ENCODE measurements at regions not wholly inside any gene's neighbourhood (a gene's known extent, or its start where the extent isn't known, plus 50 kb on each side); places are given as distances from the start of the nearest gene placed in this dataset.

DNA sequence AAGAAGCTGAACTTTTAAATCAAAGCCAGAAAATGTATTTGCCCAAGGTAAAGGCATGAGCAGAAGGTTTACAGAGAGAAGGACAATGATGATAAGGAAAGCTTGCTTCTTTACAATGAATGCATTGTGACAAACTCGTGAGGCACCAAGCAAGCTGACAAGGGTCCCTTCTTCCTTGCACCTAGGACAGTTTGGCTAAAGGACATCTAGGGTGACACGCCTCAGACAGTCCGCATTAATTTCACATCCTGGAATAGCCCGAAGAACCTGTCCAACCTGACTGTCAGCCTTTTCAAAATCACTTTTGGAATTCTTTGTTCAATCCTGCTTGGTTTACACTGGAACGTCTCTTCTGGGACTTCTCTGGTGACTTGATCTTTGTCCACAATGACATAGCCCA lies 146.4 kb upstream of the MAP3K1 start:
- TF ChIP-seq, protein P1, sequence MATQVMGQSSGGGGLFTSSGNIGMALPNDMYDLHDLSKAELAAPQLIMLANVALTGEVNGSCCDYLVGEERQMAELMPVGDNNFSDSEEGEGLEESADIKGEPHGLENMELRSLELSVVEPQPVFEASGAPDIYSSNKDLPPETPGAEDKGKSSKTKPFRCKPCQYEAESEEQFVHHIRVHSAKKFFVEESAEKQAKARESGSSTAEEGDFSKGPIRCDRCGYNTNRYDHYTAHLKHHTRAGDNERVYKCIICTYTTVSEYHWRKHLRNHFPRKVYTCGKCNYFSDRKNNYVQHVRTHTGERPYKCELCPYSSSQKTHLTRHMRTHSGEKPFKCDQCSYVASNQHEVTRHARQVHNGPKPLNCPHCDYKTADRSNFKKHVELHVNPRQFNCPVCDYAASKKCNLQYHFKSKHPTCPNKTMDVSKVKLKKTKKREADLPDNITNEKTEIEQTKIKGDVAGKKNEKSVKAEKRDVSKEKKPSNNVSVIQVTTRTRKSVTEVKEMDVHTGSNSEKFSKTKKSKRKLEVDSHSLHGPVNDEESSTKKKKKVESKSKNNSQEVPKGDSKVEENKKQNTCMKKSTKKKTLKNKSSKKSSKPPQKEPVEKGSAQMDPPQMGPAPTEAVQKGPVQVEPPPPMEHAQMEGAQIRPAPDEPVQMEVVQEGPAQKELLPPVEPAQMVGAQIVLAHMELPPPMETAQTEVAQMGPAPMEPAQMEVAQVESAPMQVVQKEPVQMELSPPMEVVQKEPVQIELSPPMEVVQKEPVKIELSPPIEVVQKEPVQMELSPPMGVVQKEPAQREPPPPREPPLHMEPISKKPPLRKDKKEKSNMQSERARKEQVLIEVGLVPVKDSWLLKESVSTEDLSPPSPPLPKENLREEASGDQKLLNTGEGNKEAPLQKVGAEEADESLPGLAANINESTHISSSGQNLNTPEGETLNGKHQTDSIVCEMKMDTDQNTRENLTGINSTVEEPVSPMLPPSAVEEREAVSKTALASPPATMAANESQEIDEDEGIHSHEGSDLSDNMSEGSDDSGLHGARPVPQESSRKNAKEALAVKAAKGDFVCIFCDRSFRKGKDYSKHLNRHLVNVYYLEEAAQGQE (IDR thresholded peaks at IDR 0.05; ENCODE audit: insufficient read depth in 1 of 2, low read depth in 2 of 2, low read length in 2 of 2) = no peak
- TF ChIP-seq POLR2AphosphoS5 (IDR thresholded peaks at IDR 0.05; ENCODE audit: low read depth, low read length) (no peak), SIN3A (IDR thresholded peaks at IDR 0.05; ENCODE audit: borderline replicate concordance, insufficient read depth, low read length) (no peak), TAF1 (IDR thresholded peaks at IDR 0.05; ENCODE audit: borderline replicate concordance, insufficient read depth, low read length) (no peak), FOXP2 (optimal IDR thresholded peaks at IDR 0.05; ENCODE audit: borderline replicate concordance, extremely low read depth, extremely low read length, insufficient read depth) (no peak)

Measured in PFSK-1 (cell line).